ENCODE measurements at regions not wholly inside any gene's neighbourhood (a gene's known extent, or its start where the extent isn't known, plus 50 kb on each side); places are given as distances from the start of the nearest gene placed in this dataset.

DNA sequence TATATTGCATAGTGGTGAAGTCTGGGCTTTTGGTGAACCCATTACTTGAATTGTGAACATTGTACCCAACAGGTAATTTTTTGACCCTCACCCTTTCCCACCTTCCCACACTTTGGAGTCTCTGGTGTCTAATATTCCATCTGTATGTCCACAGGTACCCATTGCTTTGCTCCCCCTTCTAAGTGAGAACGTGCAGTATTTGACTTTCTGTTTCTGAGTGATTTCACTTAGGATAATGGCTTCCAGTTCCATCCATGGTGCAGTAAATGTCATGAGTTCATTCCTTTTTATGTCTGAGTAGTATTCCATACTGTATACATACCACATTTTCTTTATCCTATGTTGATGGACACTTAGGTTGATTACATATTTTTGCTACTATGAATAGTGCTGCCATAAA, 91.5 kb upstream of the KIF5B start:
- no peak for TF ChIP-seq RAD21 (IDR thresholded peaks at IDR 0.05; ENCODE audit: low read length)
- TF ChIP-seq CTCF (conservative IDR thresholded peaks at IDR 0.05; ENCODE audit: low read depth, low read length) = no peak
- TF ChIP-seq NFE2L2 (IDR thresholded peaks at IDR 0.05; ENCODE audit: low read depth, low read length) = no peak
- TF ChIP-seq CEBPB (IDR thresholded peaks at IDR 0.05; ENCODE audit: low read depth, low read length) = no peak
- no peak for TF ChIP-seq FOS (IDR thresholded peaks at IDR 0.05; ENCODE audit: low read depth, low read length)

All from IMR-90 (cell line).